Osteoblast (primary cell): ENCODE measurements at regions not wholly inside any gene's neighbourhood (a gene's known extent, or its start where the extent isn't known, plus 50 kb on each side); places are given as distances from the start of the nearest gene placed in this dataset.

Source experiments
- DNase-seq: peaks from one replicate; pipeline ENCODE4 v3.0.0; 2011; ENCODE audit warnings: low spot score, mixed read lengths; ENCODE audit not compliant: insufficient read length; ENCODE audit errors: missing footprints
- H2AFZ ChIP-seq: 2 replicates; pipeline ENCODE4 v1.6.0; 2011; ENCODE audit warnings: mild to moderate bottlenecking, low read length
- H3K27ac ChIP-seq: 2 replicates; pipeline ENCODE4 v1.5.1; 2011; ENCODE audit warnings: mild to moderate bottlenecking, low read depth, low read length, moderate library complexity
- H3K27me3 ChIP-seq: 2 replicates; pipeline ENCODE4 v1.6.0; 2012; ENCODE audit warnings: mild to moderate bottlenecking, control low read depth, inconsistent platforms, low read length, moderate library complexity; ENCODE audit not compliant: insufficient read depth
- H3K36me3 ChIP-seq: 2 replicates; pipeline ENCODE4 v1.5.1; 2011; ENCODE audit warnings: mild to moderate bottlenecking, low read length, control low read depth, moderate library complexity; ENCODE audit not compliant: insufficient read depth
- H3K4me1 ChIP-seq: 2 replicates; pipeline ENCODE4 v1.5.1; 2011; ENCODE audit warnings: mild to moderate bottlenecking, low read length, control low read depth, moderate library complexity; ENCODE audit not compliant: insufficient read depth
- H3K4me2 ChIP-seq: 2 replicates; pipeline ENCODE4 v1.6.0; 2011; ENCODE audit warnings: mild to moderate bottlenecking, low read length; ENCODE audit not compliant: insufficient read depth
- H3K4me3 ChIP-seq: fragments of 200-600 bp; sonication (generic); 3 replicates; pipeline ENCODE4 v1.5.1; 2012; ENCODE audit warnings: mild to moderate bottlenecking, low read length, inconsistent platforms; ENCODE audit not compliant: insufficient read depth
- H3K79me2 ChIP-seq: 2 replicates; pipeline ENCODE4 v1.6.0; 2012; ENCODE audit warnings: mild to moderate bottlenecking, low read length, control low read depth, inconsistent platforms; ENCODE audit not compliant: insufficient read depth
- H3K9me3 ChIP-seq: 2 replicates; pipeline ENCODE4 v1.5.1; 2011; ENCODE audit warnings: low read depth, low read length, control low read depth
- H4K20me1 ChIP-seq: 2 replicates; pipeline ENCODE4 v1.6.0; 2012; ENCODE audit warnings: mild to moderate bottlenecking, low read length, control low read depth; ENCODE audit not compliant: insufficient read depth
- CTCF ChIP-seq: IDR thresholded peaks from 2 replicates; pipeline ENCODE4 v1.5.1; 2011; ENCODE audit warnings: mild to moderate bottlenecking, low read depth, low read length, moderate library complexity; ENCODE audit errors: extremely low read depth

GRCh38 chr15:93162560-93162959 lies 73.5 kb upstream of the RGMA start:
- Histone ChIP-seq H3K36me3 (no peaks in the 10 kb centered on the region), H3K4me3 (no peak overlapping the region), H3K9me3 (no peaks in the 10 kb centered on the region), H3K4me1 (no peaks in the 10 kb centered on the region), H3K4me2 (no peak overlapping the region), H3K27ac (no peak overlapping the region), H3K27me3 (no peaks in the 10 kb centered on the region), H2AFZ (no peak overlapping the region), H3K79me2 (no peaks in the 10 kb centered on the region), H4K20me1 (no peaks in the 10 kb centered on the region)
- TF ChIP-seq CTCF, result no peak
- DNase-seq, result no peak

DNA sequence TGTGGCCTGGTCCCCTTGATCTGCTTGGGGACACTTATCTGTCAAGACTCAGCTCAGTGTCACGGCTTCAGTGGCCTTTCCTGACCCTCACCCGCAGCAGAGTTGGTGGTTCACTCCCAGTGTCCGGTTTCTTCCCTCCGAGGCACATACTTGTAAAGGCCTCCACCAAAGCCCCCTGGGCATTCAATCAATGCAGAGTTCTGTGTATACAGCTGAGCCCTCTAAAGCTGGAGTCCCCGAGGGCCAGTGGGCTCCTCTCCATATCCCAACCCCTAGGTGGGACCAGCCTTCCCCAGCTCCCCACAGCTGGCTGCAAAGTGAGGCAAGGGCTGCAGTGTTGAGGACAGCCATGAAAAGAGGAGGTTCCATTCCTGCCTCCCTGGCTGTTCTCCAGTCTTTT lies 70.9 kb upstream of the RGMA start:
- TF ChIP-seq CTCF, result no peak
- no peaks in the 10 kb centered on the region for H3K27me3 ChIP-seq
- H3K36me3 ChIP-seq, result no peaks in the 10 kb centered on the region
- no peak overlapping the region for H3K4me3 ChIP-seq
- H3K79me2 ChIP-seq, result no peaks in the 10 kb centered on the region
- no peak overlapping the region for H2AFZ ChIP-seq
- H3K4me2 ChIP-seq, result no peak overlapping the region
- no peaks in the 10 kb centered on the region for H3K4me1 ChIP-seq
- H4K20me1 ChIP-seq, result no peaks in the 10 kb centered on the region
- no peak for DNase-seq
- no peaks in the 10 kb centered on the region for H3K9me3 ChIP-seq
- H3K27ac ChIP-seq, result no peak overlapping the region

DNA sequence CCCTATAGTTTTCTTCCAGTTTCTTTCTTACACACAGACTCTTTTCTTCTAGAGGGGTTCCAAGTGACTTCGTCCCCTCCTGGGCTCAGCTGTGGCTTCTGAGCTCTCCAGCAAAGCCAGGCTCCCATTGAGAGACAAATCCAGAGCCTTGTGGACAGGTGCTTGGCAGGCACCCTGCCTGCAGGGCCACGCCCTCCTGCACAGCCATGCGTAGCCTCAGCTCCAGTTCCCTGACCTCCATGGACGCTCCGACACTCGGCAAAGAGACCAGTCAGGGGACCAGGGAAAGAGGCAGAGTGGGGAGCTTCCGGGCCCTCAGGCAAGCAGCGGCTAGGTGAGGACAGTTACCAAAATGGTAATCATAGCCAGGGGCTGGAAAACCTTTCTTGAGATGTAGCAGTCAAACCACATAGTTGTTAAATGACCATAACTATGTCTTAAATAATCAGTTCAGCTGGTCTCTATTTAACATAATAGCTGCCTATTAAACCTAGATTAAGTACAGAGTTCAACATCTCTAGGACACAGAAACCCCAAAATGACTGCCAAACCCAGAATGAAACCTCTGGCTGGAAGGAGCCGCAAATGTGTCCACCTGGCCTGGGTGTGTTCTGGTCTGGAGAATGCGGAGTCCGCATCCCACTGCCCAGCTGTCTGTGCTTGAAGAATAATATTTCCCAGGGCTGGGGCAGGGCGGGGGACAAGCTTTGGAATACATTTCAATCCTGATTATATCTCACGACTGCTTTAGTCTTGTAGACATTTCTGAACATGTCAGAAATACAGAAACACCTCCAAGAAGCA lies 69.3 kb upstream of the RGMA start:
- Histone ChIP-seq H3K4me3 (no peak overlapping the region), H2AFZ (no peak overlapping the region), H3K27me3 (no peaks in the 10 kb centered on the region), H3K4me2 (no peak overlapping the region), H3K27ac (no peak overlapping the region), H4K20me1 (no peaks in the 10 kb centered on the region), H3K4me1 (no peaks in the 10 kb centered on the region), H3K36me3 (no peaks in the 10 kb centered on the region), H3K79me2 (no peaks in the 10 kb centered on the region), H3K9me3 (no peaks in the 10 kb centered on the region)
- no peak for TF ChIP-seq CTCF
- DNase-seq, result no peak

GRCh38 chr15:93154666-93155065 lies 65.7 kb upstream of the RGMA start:
- H3K4me2 ChIP-seq, result no peak overlapping the region
- H3K79me2 ChIP-seq, result no peaks in the 10 kb centered on the region

More at GRCh38 chr15:93154666-93155065, 65.7 kb upstream of the RGMA start:
- Histone ChIP-seq H2AFZ (no peak overlapping the region), H4K20me1 (no peaks in the 10 kb centered on the region), H3K9me3 (no peaks in the 10 kb centered on the region), H3K36me3 (no peaks in the 10 kb centered on the region), H3K27me3 (no peaks in the 10 kb centered on the region), H3K4me1 (no peaks in the 10 kb centered on the region), H3K27ac (no peak overlapping the region), H3K4me3 (no peak overlapping the region)
- DNase-seq, result no peak
- no peak for TF ChIP-seq CTCF
